HG02943 (cell line): ENCODE measurements at regions not wholly inside any gene's neighbourhood (a gene's known extent, or its start where the extent isn't known, plus 50 kb on each side); places are given as distances from the start of the nearest gene placed in this dataset.
A peak's percentile ranks its signal among the peaks of the same experiment; 100 is the strongest.
"Not testable (repeated sequence)": the region's sequence is repeated elsewhere in the genome, so short reads cannot be mapped to it uniquely, and the experiment has no call there.

Experiments
- ATAC-seq: cut with Tn5 transposase; IDR thresholded peaks from one replicate; pipeline ENCODE4 v1.9.1; 2021; ENCODE audit warnings: mild to moderate bottlenecking, low read depth, moderate library complexity; ENCODE audit not compliant: unreplicated experiment

GRCh38 chr5:110865400-110866094, 126.7 kb downstream of the SLC25A46 start:
- no peak for ATAC-seq

DNA sequence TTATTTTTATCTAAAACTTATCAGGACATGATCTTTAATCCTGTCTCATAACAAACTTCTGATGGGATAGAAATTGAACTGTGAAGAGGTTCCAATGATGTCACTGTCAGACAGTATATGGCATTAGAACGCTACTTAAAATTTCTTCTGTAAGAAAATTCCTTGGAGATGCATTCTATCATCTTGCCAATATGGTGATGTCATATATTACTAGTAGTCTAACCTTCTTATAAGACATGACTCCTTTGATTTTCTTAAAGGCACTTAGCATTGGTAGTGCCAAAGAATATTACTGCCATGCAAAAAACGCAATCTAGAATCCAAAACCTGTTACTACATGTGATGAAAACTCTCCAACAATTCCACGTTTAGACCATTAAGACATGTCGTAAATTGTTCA, 131.1 kb downstream of the SLC25A46 start:
- ATAC-seq: no peak

GRCh38 chr5:110872200-110872599, 133.4 kb downstream of the SLC25A46 start:
- no peak for ATAC-seq

DNA sequence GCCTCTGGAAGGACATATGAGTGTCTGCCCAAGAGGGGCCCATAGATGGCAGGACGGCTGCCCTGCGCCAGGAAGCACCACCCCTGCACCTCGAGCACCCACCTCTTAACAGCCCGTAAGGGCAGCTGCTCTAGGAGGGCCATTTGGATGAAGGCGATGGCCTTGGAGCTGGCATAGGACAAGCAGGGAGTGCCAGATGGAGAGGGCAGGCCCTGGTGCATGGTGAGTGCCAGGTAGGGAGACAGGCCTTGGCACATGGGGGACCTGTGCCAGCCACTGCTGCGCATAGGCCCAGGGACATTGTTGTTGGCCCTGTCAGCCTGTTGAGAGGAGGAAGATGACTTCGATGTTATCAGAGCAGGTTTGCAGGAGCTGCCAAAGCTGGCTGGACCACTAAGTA, 134.2 kb downstream of the SLC25A46 start:
- ATAC-seq: no peak

DNA sequence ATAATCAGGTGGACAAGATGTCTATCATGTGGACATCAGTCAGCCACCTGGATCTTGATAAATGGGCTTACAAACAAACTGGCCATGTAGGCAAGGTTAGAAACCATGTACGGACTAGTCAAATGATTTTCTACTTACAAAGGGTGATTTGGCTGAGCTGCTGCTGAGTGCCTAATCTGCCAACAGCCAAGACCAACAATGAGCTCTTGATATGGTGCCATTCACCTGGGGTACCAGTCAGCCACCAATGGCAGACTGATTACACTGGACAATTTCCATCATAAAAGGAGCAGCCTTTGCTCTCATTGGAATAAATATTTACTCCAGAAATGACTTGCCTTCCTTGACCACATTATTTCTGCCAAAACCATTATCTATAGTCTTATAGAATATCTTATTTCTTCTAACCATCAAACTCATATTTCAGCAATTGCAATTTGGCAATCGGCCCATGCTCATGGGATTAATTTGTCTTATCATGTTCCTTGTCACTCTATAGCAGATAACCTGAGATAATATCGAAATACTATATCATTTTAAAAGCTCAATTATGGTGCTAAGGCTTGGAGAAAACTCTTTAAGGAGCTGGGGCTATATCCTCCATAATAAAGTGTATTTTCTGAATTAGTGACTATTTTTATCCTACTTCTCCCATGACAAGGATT, 135.1 kb downstream of the SLC25A46 start:
- no peak for ATAC-seq

- not testable (repeated sequence) for ATAC-seq
Observed at GRCh38 chr5:110875115-110875514, 136.3 kb downstream of the SLC25A46 start.

GRCh38 chr5:110878115-110878514, 139.3 kb downstream of the SLC25A46 start:
- no peak for ATAC-seq

DNA sequence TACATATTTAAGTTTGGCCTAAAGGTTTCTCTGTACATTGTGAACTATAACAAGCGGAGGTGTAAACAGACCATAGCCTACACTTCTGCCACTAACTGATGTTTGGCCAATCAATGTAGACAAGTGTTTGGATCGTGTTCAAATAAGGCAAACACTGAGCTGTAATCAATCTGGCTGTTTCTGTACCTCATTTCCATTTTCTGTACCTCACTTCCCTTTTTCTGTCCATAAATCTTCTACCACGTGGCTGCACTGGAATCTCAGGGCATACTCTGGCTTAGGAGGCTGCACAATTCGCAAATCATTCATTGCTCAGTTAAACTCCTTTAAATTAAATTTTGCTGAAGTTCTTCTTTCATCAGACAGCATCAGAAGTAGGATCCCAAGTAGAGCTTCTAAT, 140.9 kb downstream of the SLC25A46 start:
- ATAC-seq: no peak

DNA sequence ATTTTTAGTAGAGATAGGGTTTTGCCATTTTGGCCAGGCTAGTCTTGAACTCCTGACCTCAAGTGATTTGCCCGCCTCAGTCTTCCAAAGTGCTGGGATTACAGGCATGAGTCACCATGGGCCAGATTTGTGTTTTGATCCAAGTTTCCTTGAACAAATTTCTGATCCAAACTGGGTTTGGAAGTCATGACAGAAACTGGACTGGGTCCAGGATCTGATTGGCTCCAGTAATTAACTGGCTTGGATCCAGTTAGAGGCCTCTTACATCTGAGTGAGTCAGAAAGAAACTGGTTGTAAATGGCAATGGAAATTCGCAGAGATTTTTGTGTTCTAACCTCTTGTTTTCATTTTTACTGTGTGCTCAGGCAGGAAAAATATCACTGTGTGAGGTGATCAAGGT, 141.6 kb downstream of the SLC25A46 start:
- no peak for ATAC-seq

GRCh38 chr5:110884005-110884404, 145.2 kb downstream of the SLC25A46 start:
- no peak for ATAC-seq

DNA sequence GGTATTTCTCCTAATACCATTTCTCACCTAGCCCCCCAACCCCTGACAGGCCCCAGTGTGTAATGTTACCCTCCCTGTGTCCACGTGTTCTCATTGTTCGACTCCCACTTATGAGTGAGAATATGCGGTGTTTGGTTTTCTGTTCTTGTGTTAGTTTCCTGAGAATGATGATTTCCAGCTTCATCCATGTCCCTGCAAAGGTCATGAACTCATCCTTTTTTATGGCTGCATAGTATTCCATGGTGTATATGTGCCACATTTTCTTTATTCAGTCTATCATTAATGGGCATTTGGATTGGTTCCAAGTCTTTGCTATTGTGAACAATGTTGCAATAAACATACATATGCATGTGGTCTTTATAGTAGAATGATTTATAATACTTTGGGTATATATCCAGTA, 148.4 kb downstream of the SLC25A46 start:
- not testable (repeated sequence) for ATAC-seq

- ATAC-seq: not testable (repeated sequence)
Observed at GRCh38 chr5:110893854-110894483, 155.2 kb downstream of the SLC25A46 start.

DNA sequence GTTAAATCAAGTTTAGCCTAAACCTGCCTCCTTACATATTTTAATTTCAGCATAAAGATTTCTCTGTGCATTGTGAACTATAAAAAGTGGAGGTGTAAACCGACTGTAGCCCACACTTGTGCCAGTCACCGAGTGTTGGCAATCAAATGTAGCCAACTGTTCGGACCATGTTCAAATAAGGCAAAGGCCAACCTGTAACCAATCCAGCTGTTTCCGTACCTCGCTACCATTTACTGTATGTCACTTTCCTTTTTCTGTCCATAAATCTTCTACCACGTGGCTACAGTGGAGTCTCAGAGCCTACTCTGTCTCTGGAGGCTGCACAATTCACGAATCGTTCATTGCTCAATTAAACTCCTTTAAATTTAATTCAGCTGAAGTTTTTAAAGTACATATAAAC, 156.0 kb downstream of the SLC25A46 start:
- ATAC-seq: no peak

- ATAC-seq: no peak
Observed at GRCh38 chr5:110896901-110897300, 158.1 kb downstream of the SLC25A46 start.

GRCh38 chr5:110899566-110900412, 161.0 kb downstream of the SLC25A46 start:
- ATAC-seq: peak; percentile 67

GRCh38 chr5:110900829-110901228, 162.0 kb downstream of the SLC25A46 start:
- ATAC-seq: no peak

- ATAC-seq: no peak
Observed at GRCh38 chr5:110903966-110904365, 165.2 kb downstream of the SLC25A46 start.

- no peak for ATAC-seq
Observed at GRCh38 chr5:110908848-110909247, 162.7 kb upstream of the TSLP start.

GRCh38 chr5:110909415-110909814, 162.1 kb upstream of the TSLP start:
- ATAC-seq: no peak

- ATAC-seq: no peak
Observed at GRCh38 chr5:110909950-110910349, 161.6 kb upstream of the TSLP start.

GRCh38 chr5:110913221-110913620, 158.3 kb upstream of the TSLP start:
- ATAC-seq: no peak
